Astrocyte of the cerebellum (primary cell): ENCODE measurements at regions not wholly inside any gene's neighbourhood (a gene's known extent, or its start where the extent isn't known, plus 50 kb on each side); places are given as distances from the start of the nearest gene placed in this dataset.

Experiments
- DNase-seq: peaks from one replicate; pipeline ENCODE4 v3.0.0-alpha.2; 2011; ENCODE audit warnings: low read depth
- H3K4me3 ChIP-seq: 2 replicates; pipeline ENCODE4 v1.5.1; 2011; ENCODE audit warnings: mild to moderate bottlenecking, low read depth, low read length, moderate library complexity
- CTCF ChIP-seq: IDR thresholded peaks from 2 replicates; pipeline ENCODE4 v1.5.1; 2012; ENCODE audit warnings: low read length, low read depth, moderate library complexity, mild to moderate bottlenecking; ENCODE audit errors: missing control alignments
- in situ Hi-C: cut with HindIII; loops from 2 replicates; pipeline ENCODE4 v1.10.0; 2017; ENCODE audit warnings: low sequenced_read_pairs

- DNase-seq, result no peak
- no peak overlapping the region for H3K4me3 ChIP-seq
- in situ Hi-C loops, result no loop called here
- no peak for TF ChIP-seq CTCF
Measured at GRCh38 chr16:87133966-87134627, 183.1 kb downstream of the C16orf95 start.

GRCh38 chr16:87134628-87134995, 182.6 kb downstream of the C16orf95 start:
- no peak overlapping the region for H3K4me3 ChIP-seq
- DNase-seq, result no peak
- in situ Hi-C loops, result no loop called here
- TF ChIP-seq CTCF, result no peak

DNA sequence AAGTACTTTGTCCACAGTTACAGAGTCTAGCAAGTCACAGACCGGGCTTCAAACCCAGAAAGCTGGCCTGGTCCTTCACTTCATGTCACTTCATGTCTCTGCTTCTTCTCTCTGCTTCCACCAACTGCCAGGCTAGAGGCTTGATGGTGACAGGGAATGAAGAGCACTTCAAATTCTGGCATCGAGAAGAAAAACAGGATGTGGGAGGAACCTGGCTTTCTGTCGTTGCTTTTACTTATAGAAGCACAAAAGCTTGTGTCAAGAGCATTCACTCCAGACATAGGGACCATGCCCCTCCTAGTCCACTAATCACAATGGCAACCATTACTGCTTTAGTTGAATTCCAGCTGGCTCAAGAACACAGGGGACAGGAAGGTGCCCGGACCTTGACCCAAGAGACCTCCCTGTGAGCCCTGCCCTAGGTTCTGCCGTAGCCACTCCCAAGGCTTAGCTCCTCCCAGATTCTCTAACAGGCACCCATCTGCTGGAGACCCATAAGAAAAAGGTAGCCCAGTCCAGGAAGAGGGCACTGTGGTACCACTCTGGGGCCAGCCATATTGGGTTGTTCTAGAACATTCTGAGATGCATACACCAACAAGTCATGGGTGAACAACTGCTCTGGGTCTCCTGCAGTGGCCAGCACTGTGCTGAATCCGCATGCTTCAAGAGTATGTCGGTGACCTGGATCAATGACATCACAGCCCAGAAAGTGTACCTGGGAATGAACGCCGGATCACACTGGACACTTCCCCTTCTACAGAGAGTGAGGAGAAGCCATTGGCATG, 181.8 kb downstream of the C16orf95 start:
- in situ Hi-C loops, result loop anchor here (5.0 kb wide), 1 partner anchor 48 kb away; no protein-coding TSS in a partner anchor
- H3K4me3 ChIP-seq, result no peak overlapping the region
- TF ChIP-seq CTCF, result no peak
- no peak for DNase-seq

DNA sequence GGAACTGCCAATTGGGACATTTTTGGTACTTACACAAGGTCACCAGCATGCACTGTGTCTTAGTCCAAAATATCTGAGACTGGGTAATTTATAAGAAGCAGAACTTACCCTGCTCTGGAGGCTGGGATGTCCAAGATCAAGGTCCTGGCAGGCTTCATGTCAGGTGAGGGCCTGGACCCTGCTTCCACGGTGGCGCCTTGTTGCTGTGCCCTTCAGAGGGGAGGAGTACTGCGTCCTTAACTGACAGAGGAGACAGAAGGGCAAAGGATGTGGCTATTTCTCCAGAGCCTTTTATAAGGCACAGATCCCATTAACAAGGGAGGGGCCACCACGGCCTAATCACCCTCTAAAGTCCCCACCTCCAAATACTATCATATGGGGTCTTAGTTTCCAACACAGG, 178.9 kb downstream of the C16orf95 start:
- in situ Hi-C loops, result loop anchor here (5.0 kb wide), 1 partner anchor 51 kb away; no protein-coding TSS in a partner anchor
- no peak for TF ChIP-seq CTCF
- DNase-seq, result no peak
- H3K4me3 ChIP-seq, result no peak overlapping the region

GRCh38 chr16:87138738-87139267, 178.4 kb downstream of the C16orf95 start:
- no peak for TF ChIP-seq CTCF
- H3K4me3 ChIP-seq, result no peak overlapping the region
- DNase-seq, result no peak
- in situ Hi-C loops, result loop anchor here (5.0 kb wide), 1 partner anchor 52 kb away; no protein-coding TSS in a partner anchor

DNA sequence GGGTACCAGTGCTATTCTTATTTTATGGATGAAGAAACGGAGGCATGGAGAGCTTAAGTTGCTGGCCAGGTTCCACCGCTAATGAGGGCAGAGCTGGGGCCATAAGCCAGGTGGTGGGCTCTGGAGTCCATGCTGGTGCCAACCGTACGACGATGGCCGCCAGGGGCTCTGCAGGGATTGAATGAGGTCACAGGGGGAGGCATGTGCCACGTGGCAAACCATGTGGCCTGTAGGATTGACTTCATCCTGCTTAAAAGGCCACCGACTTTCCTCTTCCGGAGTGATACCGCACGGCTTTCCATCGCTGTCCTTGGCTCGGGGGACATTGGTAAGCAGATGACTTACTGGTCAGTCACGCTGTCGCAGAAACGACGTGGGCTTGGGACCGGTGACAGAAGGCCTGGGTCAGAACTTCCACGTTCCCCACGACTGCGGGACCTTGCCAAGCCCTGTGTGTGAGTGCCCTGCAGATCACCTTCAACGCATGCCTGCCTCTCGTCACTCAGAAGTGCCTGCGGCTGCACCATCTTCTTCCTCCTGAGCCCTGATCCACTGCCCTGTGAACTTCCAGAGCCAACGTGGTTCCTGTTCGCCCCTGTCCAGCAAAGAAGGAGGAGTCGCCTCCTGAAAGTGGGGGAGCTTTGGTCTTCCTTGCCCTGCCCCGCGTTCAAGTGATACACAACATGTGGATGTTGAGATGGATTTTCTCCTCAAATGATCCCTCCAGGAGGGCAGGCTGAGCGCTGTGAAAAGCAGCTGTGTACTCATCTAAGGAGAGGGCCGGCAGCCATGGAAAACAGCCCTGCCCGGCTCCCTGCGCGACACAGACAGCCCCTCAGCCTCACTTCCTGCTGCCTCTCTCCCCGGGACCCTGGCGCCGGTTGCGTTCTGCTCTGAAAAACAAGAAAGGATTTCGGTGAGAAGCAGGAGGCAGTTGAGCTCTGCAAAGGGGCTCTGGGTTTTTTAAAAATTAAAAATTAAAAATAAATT, 176.7 kb downstream of the C16orf95 start:
- DNase-seq, result no peak
- no peak overlapping the region for H3K4me3 ChIP-seq
- no peak for TF ChIP-seq CTCF
- in situ Hi-C loops, result no loop called here
